K562 (cell line): ENCODE measurements at regions not wholly inside any gene's neighbourhood (a gene's known extent, or its start where the extent isn't known, plus 50 kb on each side); places are given as distances from the start of the nearest gene placed in this dataset.

Source experiments
- ATAC-seq: fragments of 200-7000 bp; cut with Tn5 transposase; 3 replicates; pipeline ENCODE4 v1.9.1; 2020; ENCODE audit warnings: moderate library complexity
- BruUV-seq: library from RNA; stranded (reverse); fragments of 400-500 nt; replicated peaks from 2 replicates; lab custom pipeline; 2021; lab: Mats Ljungman, UMichigan
- CTCF ChIA-PET: fragments of 300-600 bp; formaldehyde crosslinking; extraction: SDS; loops from one replicate; lab custom pipeline; 2021; ENCODE audit warnings: low intra/inter-chr PET ratio; lab: Yijun Ruan, JAX
- POLR2A ChIA-PET: fragments of 300-600, 350-650 bp; sonication (Branson Sonifier 250); formaldehyde crosslinking; extraction: SDS; loops from one replicate; lab custom pipeline; 2021; ENCODE audit warnings: antibody characterized with exemption, inconsistent platforms; lab: Yijun Ruan, JAX
- DNase-seq, 4 experiments: peaks; one replicate each; pipeline versions ENCODE4 v3.0.0 to v3.0.0-alpha.2; 2011 to 2018; ENCODE audit warnings: low spot score in 3 of 4, mixed read lengths in 3 of 4; ENCODE audit errors: extremely low read depth in 1 of 4
- FAIRE-seq: peaks from 2 replicates; lab custom pipeline; 2011; peaks lifted over from hg19 to GRCh38; lab: Jason Lieb, UNC
- H2AFZ ChIP-seq: 2 replicates; pipeline ENCODE4 v1.6.0; 2011; ENCODE audit warnings: low read depth, low read length, control low read depth, inconsistent platforms
- H3K27ac ChIP-seq: fragments of 200-600 bp; 3 replicates; pipeline ENCODE4 v1.8.0; 2011; ENCODE audit warnings: low read depth, mild to moderate bottlenecking, control low read depth, inconsistent platforms, low read length, moderate library complexity, mixed read lengths; ENCODE audit errors: extremely low read depth
- H3K27me3 ChIP-seq, 2 experiments: fragments of 300-600 bp in 1 of 2; 2 replicates in 1 of 2; 3 replicates in 1 of 2; pipeline versions ENCODE4 v1.6.0 to v1.8.0; 2011; ENCODE audit warnings: inconsistent platforms in 2 of 2, low read length in 2 of 2, mild to moderate bottlenecking in 1 of 2, mixed read lengths in 1 of 2, moderate library complexity in 1 of 2; ENCODE audit not compliant: control insufficient read depth in 2 of 2, insufficient read depth in 2 of 2
- H3K36me3 ChIP-seq: fragments of 300-600 bp; 3 replicates; pipeline ENCODE4 v1.8.0; 2011; ENCODE audit warnings: mild to moderate bottlenecking, low read length, inconsistent platforms; ENCODE audit not compliant: control insufficient read depth, insufficient read depth
- H3K4me1 ChIP-seq, 2 experiments: fragments of 200-600 bp in 1 of 2; replicated peaks in 1 of 2; 2 replicates in 1 of 2; 3 replicates in 1 of 2; pipeline versions ENCODE4 v1.5.1 to v1.8.0; 2011; ENCODE audit warnings: inconsistent platforms in 2 of 2, low read length in 2 of 2, mild to moderate bottlenecking in 1 of 2, mixed read lengths in 1 of 2, moderate library complexity in 1 of 2; ENCODE audit not compliant: control insufficient read depth in 2 of 2, insufficient read depth in 2 of 2
- H3K4me2 ChIP-seq: 2 replicates; pipeline ENCODE4 v1.6.1; 2011; ENCODE audit warnings: low read length, control low read depth, inconsistent platforms, mixed read lengths; ENCODE audit not compliant: insufficient read depth
- H3K4me3 ChIP-seq: fragments of 200-600 bp; sonication (generic), shearing (Covaris generic); 2 replicates; pipeline ENCODE4 v1.5.1; 2016; ENCODE audit warnings: control low read depth, inconsistent platforms
- H3K79me2 ChIP-seq: fragments of 200-600 bp; 3 replicates; pipeline ENCODE4 v1.8.0; 2011; ENCODE audit warnings: low read length, inconsistent platforms; ENCODE audit not compliant: control insufficient read depth, insufficient read depth
- H3K9ac ChIP-seq, 2 experiments: 2 replicates each; pipeline versions ENCODE4 v1.6.0 to v1.6.1; 2011; ENCODE audit warnings: low read depth in 2 of 2, low read length in 2 of 2, control low read depth in 1 of 2, inconsistent platforms in 1 of 2, mild to moderate bottlenecking in 1 of 2, mixed read lengths in 1 of 2; ENCODE audit not compliant: insufficient read depth in 1 of 2
- H3K9me1 ChIP-seq: one replicate; pipeline ENCODE4 v1.6.0; 2011; ENCODE audit warnings: inconsistent platforms, mild to moderate bottlenecking, low read length, moderate library complexity; ENCODE audit not compliant: control insufficient read depth, insufficient read depth
- H3K9me3 ChIP-seq: replicated peaks from 2 replicates; pipeline ENCODE4 v1.5.1; 2011; ENCODE audit warnings: low read depth, low read length, inconsistent platforms; ENCODE audit not compliant: control insufficient read depth, insufficient read depth
- H4K20me1 ChIP-seq: replicated peaks from 2 replicates; pipeline ENCODE4 v1.6.1; 2011; ENCODE audit warnings: low read length, inconsistent platforms, mixed read lengths; ENCODE audit not compliant: control insufficient read depth, insufficient read depth
- ARID4B ChIP-seq: sonication (generic); formaldehyde crosslinking; IDR thresholded peaks from 2 replicates; pipeline ENCODE4 v1.8.0; 2022; ENCODE audit warnings: mild to moderate bottlenecking, missing genetic modification reagents
- CEBPB ChIP-seq: fragments of 450-650 bp; IDR thresholded peaks from 2 replicates; pipeline ENCODE4 v1.6.1; 2016; ENCODE audit warnings: missing genetic modification characterization, missing compliant biosample characterization
- EP300 ChIP-seq: IDR thresholded peaks from 2 replicates; pipeline ENCODE4 v1.6.1; 2012; ENCODE audit warnings: low read length, improper control_type of control experiment
- KAT2B ChIP-seq: IDR thresholded peaks from one replicate; pipeline ENCODE4 v1.6.1; 2012; ENCODE audit warnings: low read depth, mild to moderate bottlenecking, control low read depth, inconsistent platforms, low read length, moderate library complexity
- KLF1 ChIP-seq: fragments of 450-650 bp; IDR thresholded peaks from 2 replicates; pipeline ENCODE4 v1.6.1; 2016; ENCODE audit warnings: missing genetic modification characterization, missing compliant biosample characterization
- NKRF ChIP-seq: fragments of 450-650 bp; IDR thresholded peaks from 2 replicates; pipeline ENCODE4 v1.6.1; 2016; ENCODE audit warnings: borderline replicate concordance
- SIX5 ChIP-seq, 2 experiments: IDR thresholded peaks; 2 replicates each; pipeline ENCODE4 v1.6.1; 2011; ENCODE audit warnings: low read length in 2 of 2, borderline replicate concordance in 1 of 2, low read depth in 1 of 2, mild to moderate bottlenecking in 1 of 2, moderate library complexity in 1 of 2; ENCODE audit not compliant: insufficient read depth in 1 of 2
- TCF3 ChIP-seq: sonication (generic); formaldehyde crosslinking; IDR thresholded peaks from 2 replicates; pipeline ENCODE4 v1.4.0; 2020; ENCODE audit warnings: mild to moderate bottlenecking, missing genetic modification reagents
- ZC3H4 ChIP-seq: sonication (generic); formaldehyde crosslinking; IDR thresholded peaks from 2 replicates; pipeline ENCODE4 v1.9.0; 2021; ENCODE audit warnings: missing genetic modification reagents, borderline replicate concordance
- ZNF280B ChIP-seq: fragments of 250-450 bp; sonication (Bioruptor Pico); IDR thresholded peaks from 2 replicates; pipeline ENCODE4 v1.5.1; 2021; ENCODE audit warnings: mild to moderate bottlenecking
- WGBS: fragments of 100-300 bp; shearing (Covaris generic); methylation state at CpG from one replicate; pipeline ENCODE4 v1.1.6; 2016; ENCODE audit warnings: low coverage, mixed read lengths; ENCODE audit not compliant: insufficient coverage; ENCODE audit errors: missing lambda C conversion rate; 5-methylcytosine and 5-hydroxymethylcytosine counted together
- in situ Hi-C: fragments of 300-500 bp; cut with MboI; formaldehyde crosslinking; loops from 4 replicates; pipeline ENCODE4 v1.15.0; 2018; ENCODE audit warnings: inconsistent platforms, mixed read lengths
- intact Hi-C: fragments of 100-400 bp; cut with micrococcal nuclease; formaldehyde crosslinking; loops from 2 replicates; pipeline ENCODE4 v1.14.2; 2022
- TF ChIP-seq, protein P1 (sequence below): fragments of 250-450 bp; sonication (Bioruptor Pico); IDR thresholded peaks from 2 replicates; pipeline ENCODE4 v1.8.0; 2022; ENCODE audit warnings: moderate library complexity, mild to moderate bottlenecking, inconsistent platforms

DNA sequence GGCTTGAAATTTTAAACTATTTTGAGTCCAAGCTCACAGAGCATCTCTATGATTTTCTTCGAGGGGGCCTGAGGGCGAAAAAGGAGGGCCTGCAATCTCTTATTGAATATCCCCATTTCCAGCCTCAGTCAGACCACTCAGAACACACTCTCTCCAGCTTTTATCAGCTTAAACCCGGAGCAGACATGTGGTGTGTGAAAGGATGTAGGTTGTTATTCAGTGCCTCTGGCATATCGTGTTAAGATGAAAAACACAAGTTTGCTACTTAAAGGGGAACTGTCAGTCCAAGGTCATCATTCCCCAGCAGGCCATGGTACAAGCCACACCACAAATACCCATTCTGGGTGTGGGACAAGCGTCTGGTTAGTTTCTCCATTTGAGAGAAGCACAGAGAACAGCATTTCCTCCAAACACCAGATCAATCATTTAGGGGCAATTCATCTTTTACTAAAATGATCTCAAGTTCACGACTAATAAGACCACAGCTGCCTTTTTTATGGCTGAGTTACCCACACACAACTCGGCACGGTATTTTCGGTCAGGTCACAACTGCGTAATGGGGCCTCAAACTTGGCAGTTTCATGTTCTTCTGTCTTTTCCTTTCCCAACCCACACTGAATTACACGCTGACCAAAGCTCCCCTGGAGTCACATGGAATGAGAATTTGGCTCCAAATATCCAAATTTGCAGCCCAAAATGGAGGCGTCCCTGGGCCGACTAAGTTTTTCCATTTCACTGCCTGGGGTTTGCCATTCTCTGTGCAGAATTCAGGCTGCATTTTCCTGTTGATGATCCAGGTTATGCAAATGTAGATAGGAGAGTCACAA is 188.4 kb downstream of the SEM1 start:
- FAIRE-seq: no peak
- TF ChIP-seq CEBPB (no peak), NKRF (no peak), SIX5 (IDR thresholded peaks at IDR 0.05; ENCODE audit: borderline replicate concordance in 1 of 2, insufficient read depth in 1 of 2, low read depth in 1 of 2, low read length in 2 of 2) (no peak), ZNF280B (CRISPR knock-in tag) (no peak), ZC3H4 (CRISPR knock-in tag) (no peak), ARID4B (no peak), KAT2B (no peak), TCF3 (CRISPR knock-in tag) (no peak), KLF1 (tag) (no peak), EP300 (no peak)
- TF ChIP-seq, protein P1, sequence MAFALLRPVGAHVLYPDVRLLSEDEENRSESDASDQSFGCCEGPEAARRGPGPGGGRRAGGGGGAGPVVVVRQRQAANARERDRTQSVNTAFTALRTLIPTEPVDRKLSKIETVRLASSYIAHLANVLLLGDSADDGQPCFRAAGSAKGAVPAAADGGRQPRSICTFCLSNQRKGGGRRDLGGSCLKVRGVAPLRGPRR: no peak

More for the DNA sequence above, 188.4 kb downstream of the SEM1 start:
- ChIA-PET POLR2A (no interaction called here), CTCF (no interaction called here)
- Histone ChIP-seq H3K4me1 (no peaks in the 10 kb centered on the region), H3K36me3 (no peaks in the 10 kb centered on the region), H3K4me2 (no peak overlapping the region), H3K9me1 (no peaks in the 10 kb centered on the region), H4K20me1 (no peaks in the 10 kb centered on the region), H3K4me3 (no peak overlapping the region), H3K27ac (no peak overlapping the region), H3K9ac (no peak overlapping the region), H3K9me3 (no peaks in the 10 kb centered on the region), H3K79me2 (no peaks in the 10 kb centered on the region), H3K27me3 (peaks cover 6 to 7% of the 10 kb centered on the region in 2 experiments; a peak in 4 of 5 replicates), H2AFZ (no peak overlapping the region)
- WGBS: 1% methylated on average over 13 of the region's 13 CpGs
- in situ Hi-C loops: no loop called here
- no peak for DNase-seq
- ATAC-seq: no peak
- no TSS peak for BruUV-seq
- intact Hi-C loops: no loop called here
